Upper lobe of left lung (tissue), 6 donors: ENCODE measurements at regions not wholly inside any gene's neighbourhood (a gene's known extent, or its start where the extent isn't known, plus 50 kb on each side); places are given as distances from the start of the nearest gene placed in this dataset.
"Not testable (repeated sequence)": the region's sequence is repeated elsewhere in the genome, so short reads cannot be mapped to it uniquely, and the experiment has no call there.

ENCODE experiments used
- ATAC-seq, 2 donors: fragments of 200-7000 bp; cut with Tn5 transposase; one replicate each; pipeline ENCODE4 v1.9.1; 2022; ENCODE audit warnings: mild to moderate bottlenecking in 2 of 2, moderate library complexity in 2 of 2; ENCODE audit not compliant: low FRiP score in 2 of 2
- DNase-seq, 2 donors: peaks; one replicate each; pipeline ENCODE4 v3.0.0-alpha.2; 2019 to 2020
- H3K27ac ChIP-seq, 4 donors: fragments of 200-600 bp; sonication (generic); one replicate each; pipeline ENCODE4 v1.5.1; 2016 to 2019
- H3K27me3 ChIP-seq, 4 donors: fragments of 200-600 bp; sonication (generic); one replicate each; pipeline ENCODE4 v1.5.1; 2017 to 2019
- H3K36me3 ChIP-seq, 4 donors: fragments of 200-600 bp; sonication (generic); one replicate each; pipeline ENCODE4 v1.5.1; 2016 to 2019
- H3K4me1 ChIP-seq, 4 donors: fragments of 200-600 bp; sonication (generic); one replicate each; pipeline ENCODE4 v1.5.1; 2018 to 2019
- H3K4me3 ChIP-seq, 4 donors: fragments of 200-600 bp; sonication (generic); one replicate each; pipeline ENCODE4 v1.5.1; 2017 to 2019; ENCODE audit warnings: mild to moderate bottlenecking in 2 of 4, moderate library complexity in 1 of 4
- H3K9me3 ChIP-seq, 4 donors: fragments of 200-600 bp; sonication (generic); one replicate each; pipeline ENCODE4 v1.5.1; 2018 to 2019
- CTCF ChIP-seq, 6 experiments: fragments of 450-650 bp in 4 of 6; fragments of 200-600 bp in 2 of 6; sonication (generic) in 2 of 6; IDR thresholded peaks; one replicate each; pipeline ENCODE4 v1.5.1; 2016 to 2019; ENCODE audit warnings: antibody characterized with exemption in 6 of 6
- EP300 ChIP-seq, 4 donors: sonication (generic); formaldehyde crosslinking; IDR thresholded peaks; one replicate each; pipeline ENCODE4 v1.5.1; 2017; ENCODE audit warnings: antibody characterized with exemption in 4 of 4, control low read depth in 2 of 4
- POLR2A ChIP-seq, 4 donors: fragments of 450-650 bp; IDR thresholded peaks; one replicate each; pipeline ENCODE4 v1.5.1; 2016 to 2017; ENCODE audit warnings: antibody characterized with exemption in 4 of 4, mild to moderate bottlenecking in 2 of 4
- POLR2AphosphoS5 ChIP-seq, 2 donors: sonication (generic); formaldehyde crosslinking; IDR thresholded peaks; one replicate each; pipeline ENCODE4 v1.5.1; 2017; ENCODE audit warnings: antibody characterized with exemption in 2 of 2
- WGBS, 2 donors: methylation state at CpG; one replicate each; pipeline ENCODE4 v1.1.5; 2017 to 2018; 5-methylcytosine and 5-hydroxymethylcytosine counted together
- donor health status: DM: no; HTN: no; CAD: no; lungs with moderate emphysema.
- donor health status: DM: no; HTN: yes; CAD: no; lungs with severe emphysema.

DNA sequence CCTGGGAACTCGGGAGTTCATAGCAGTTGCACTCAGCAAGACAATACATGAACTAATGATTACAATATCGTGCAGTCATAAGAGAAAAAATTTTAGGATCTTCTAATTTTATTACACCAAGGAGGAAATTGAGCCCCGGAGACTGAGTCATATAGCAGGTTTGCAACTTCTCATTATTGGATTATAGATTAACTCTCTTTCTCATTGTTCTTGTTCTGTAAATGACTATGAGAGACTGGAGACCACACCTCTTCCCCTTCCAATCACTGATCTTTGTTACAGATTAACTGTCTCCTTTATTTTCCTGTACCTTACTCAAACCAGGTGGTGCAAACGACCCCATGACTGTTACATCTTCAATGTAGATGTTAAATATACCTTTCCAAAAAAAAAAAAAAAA is 435.8 kb upstream of the DDX18 start:
- Histone ChIP-seq H3K9me3 (no peaks in the 10 kb centered on the region), H3K4me3 (no peak overlapping the region), H3K27me3 (no peaks in the 10 kb centered on the region), H3K4me1 (no peaks in the 10 kb centered on the region), H3K27ac (no peak overlapping the region), H3K36me3 (no peaks in the 10 kb centered on the region)
- ATAC-seq (no peak), DNase-seq (no peak)
- WGBS, 2 donors, result 51% methylated on average over 4 of the region's 4 CpGs
- TF ChIP-seq CTCF (IDR thresholded peaks at IDR 0.05) (no peak), POLR2A (IDR thresholded peaks at IDR 0.05) (no peak), EP300 (IDR thresholded peaks at IDR 0.05) (no peak), POLR2AphosphoS5 (IDR thresholded peaks at IDR 0.05) (no peak)

DNA sequence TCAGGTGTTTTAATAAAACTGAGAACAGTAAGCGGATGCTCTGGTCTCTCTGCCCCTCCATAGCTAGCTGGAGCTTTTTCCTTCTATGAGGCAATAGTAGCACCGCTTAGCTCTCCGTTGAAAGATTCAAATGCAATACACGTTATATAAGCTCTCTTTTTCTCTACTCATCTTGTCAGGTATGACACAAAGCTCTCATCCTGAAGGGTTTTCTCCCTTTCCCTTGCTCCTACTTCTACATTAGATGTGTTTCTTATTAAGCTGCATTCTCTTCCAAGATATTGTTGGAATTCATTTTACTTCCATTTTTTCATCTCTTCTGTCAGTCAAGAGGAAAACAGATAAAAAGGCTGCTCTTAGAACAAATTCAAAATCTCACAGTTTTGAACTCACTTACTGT is 434.6 kb upstream of the DDX18 start:
- DNase-seq (no peak), ATAC-seq (no peak)
- Histone ChIP-seq H3K27ac (no peak overlapping the region), H3K4me3 (no peak overlapping the region), H3K4me1 (no peaks in the 10 kb centered on the region), H3K9me3 (no peaks in the 10 kb centered on the region), H3K36me3 (no peaks in the 10 kb centered on the region), H3K27me3 (no peaks in the 10 kb centered on the region)
- 87 to 88% methylated on average over 4 of the region's 4 CpGs for WGBS, 2 donors
- no peak for TF ChIP-seq POLR2AphosphoS5 (IDR thresholded peaks at IDR 0.05)
- no peak for TF ChIP-seq CTCF (IDR thresholded peaks at IDR 0.05)
- no peak for TF ChIP-seq EP300 (IDR thresholded peaks at IDR 0.05)
- no peak for TF ChIP-seq POLR2A (IDR thresholded peaks at IDR 0.05)

DNA sequence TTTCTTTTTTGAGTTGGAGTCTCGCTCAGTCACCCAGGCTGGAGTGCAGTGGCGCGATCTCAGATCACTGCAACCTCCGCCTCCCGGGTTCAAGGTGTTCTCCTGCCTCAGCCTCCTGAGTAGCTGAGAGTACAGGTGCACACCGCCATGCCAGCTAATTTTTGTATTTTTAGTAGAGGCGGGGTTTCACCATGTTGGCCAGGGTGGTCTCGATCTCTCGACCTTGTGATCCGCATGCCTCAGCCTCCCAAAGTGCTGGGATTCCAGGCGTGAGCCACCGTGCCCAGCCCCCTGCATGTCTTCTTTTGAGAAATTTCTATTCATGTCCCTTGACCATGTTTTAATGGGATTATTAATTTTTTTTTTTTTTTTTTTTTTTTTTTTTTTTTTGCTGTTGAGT is 430.5 kb upstream of the DDX18 start:
- not testable (repeated sequence) for H3K9me3 ChIP-seq, H3K27me3 ChIP-seq, H3K36me3 ChIP-seq, ATAC-seq, H3K4me3 ChIP-seq, H3K4me1 ChIP-seq, H3K27ac ChIP-seq
- peak in 1 of 2 donors; percentile 2 for DNase-seq
- 95 to 97% methylated on average over 12 of the region's 12 CpGs for WGBS, 2 donors

GRCh38 chr2:117396161-117396560 is 418.3 kb upstream of the DDX18 start:
- H3K27ac ChIP-seq, result no peak overlapping the region
- H3K4me1 ChIP-seq, result no peaks in the 10 kb centered on the region
- no peak for DNase-seq
- no peaks in the 10 kb centered on the region for H3K27me3 ChIP-seq
- no peaks in the 10 kb centered on the region for H3K36me3 ChIP-seq
- TF ChIP-seq POLR2AphosphoS5 (IDR thresholded peaks at IDR 0.05) (no peak), POLR2A (IDR thresholded peaks at IDR 0.05) (no peak), EP300 (IDR thresholded peaks at IDR 0.05) (no peak), CTCF (IDR thresholded peaks at IDR 0.05) (no peak)
- no peaks in the 10 kb centered on the region for H3K9me3 ChIP-seq
- no peak overlapping the region for H3K4me3 ChIP-seq
- ATAC-seq, result no peak

- WGBS, 2 donors, result 46 to 50% methylated on average over 1 of the region's 1 CpG
- DNase-seq (no peak), ATAC-seq (no peak)
- Histone ChIP-seq H3K9me3 (no peaks in the 10 kb centered on the region), H3K27me3 (no peaks in the 10 kb centered on the region), H3K36me3 (no peaks in the 10 kb centered on the region), H3K4me1 (no peaks in the 10 kb centered on the region), H3K4me3 (no peak overlapping the region), H3K27ac (no peak overlapping the region)
- TF ChIP-seq EP300 (IDR thresholded peaks at IDR 0.05) (no peak), POLR2AphosphoS5 (IDR thresholded peaks at IDR 0.05) (no peak), CTCF (IDR thresholded peaks at IDR 0.05) (no peak), POLR2A (IDR thresholded peaks at IDR 0.05) (no peak)
Observed at GRCh38 chr2:117401582-117401981, 412.9 kb upstream of the DDX18 start.
